ENCODE measurements at regions not wholly inside any gene's neighbourhood (a gene's known extent, or its start where the extent isn't known, plus 50 kb on each side); places are given as distances from the start of the nearest gene placed in this dataset.

DNA sequence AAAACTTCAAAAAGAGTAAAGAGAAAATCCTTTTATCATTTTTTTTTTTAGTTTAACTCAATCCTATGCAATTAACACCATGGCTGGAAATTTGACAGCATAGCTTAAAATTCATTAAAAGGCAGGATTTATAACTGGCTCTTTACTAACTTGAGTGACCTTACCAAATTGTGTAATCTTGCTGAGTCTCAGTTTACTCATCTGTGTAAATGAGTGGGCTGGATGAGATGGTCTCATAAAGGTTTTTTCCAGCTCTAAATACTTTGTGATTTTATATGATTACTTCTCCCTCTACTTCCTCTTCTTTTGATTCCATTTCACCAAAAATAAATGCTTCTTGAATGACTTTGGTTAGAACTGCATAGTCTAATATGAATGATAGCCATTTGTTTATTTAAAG lies 234.9 kb upstream of the SATB1 start:
- TF ChIP-seq POLR2A (IDR thresholded peaks at IDR 0.05) = no peak
- TF ChIP-seq, protein P1, sequence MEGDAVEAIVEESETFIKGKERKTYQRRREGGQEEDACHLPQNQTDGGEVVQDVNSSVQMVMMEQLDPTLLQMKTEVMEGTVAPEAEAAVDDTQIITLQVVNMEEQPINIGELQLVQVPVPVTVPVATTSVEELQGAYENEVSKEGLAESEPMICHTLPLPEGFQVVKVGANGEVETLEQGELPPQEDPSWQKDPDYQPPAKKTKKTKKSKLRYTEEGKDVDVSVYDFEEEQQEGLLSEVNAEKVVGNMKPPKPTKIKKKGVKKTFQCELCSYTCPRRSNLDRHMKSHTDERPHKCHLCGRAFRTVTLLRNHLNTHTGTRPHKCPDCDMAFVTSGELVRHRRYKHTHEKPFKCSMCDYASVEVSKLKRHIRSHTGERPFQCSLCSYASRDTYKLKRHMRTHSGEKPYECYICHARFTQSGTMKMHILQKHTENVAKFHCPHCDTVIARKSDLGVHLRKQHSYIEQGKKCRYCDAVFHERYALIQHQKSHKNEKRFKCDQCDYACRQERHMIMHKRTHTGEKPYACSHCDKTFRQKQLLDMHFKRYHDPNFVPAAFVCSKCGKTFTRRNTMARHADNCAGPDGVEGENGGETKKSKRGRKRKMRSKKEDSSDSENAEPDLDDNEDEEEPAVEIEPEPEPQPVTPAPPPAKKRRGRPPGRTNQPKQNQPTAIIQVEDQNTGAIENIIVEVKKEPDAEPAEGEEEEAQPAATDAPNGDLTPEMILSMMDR (IDR thresholded peaks at IDR 0.05) = no peak

Measured in ovary (tissue), 3 donors.